ENCODE measurements at regions not wholly inside any gene's neighbourhood (a gene's known extent, or its start where the extent isn't known, plus 50 kb on each side); places are given as distances from the start of the nearest gene placed in this dataset.

GRCh38 chr15:53400986-53401385, 358.5 kb downstream of the WDR72 start:
- DNase-seq (ENCODE audit: low spot score): no peak

DNA sequence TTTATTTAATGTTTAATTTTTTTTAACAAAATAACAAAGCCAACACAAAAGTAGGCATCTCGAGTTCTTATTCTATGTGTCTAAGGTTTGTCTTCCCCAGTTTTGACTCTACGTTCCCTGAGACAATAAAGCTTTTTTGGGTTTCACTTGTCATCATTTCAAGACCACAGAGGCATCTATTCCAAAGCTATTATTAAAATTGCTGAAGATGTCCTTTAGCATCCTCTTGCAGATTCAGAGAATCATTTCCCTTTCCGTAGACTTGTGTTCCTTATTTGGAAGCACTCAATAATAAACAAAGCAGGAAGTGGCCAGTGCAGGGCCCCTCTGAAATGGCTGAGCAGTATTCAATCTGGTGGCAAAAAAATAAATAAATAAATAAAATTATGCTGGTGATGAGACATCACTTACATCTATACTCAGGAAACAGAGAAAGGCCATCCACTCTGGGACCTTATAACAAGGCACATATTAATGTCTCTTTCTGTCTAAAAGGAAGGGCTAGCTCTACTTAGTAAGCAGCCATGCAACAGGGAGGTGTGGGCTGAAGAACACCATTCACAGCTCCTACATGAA, 362.3 kb downstream of the WDR72 start:
- no peak for DNase-seq (ENCODE audit: low spot score)

GRCh38 chr15:53395871-53396270, 363.6 kb downstream of the WDR72 start:
- DNase-seq (ENCODE audit: low spot score): no peak

- DNase-seq (ENCODE audit: low spot score): no peak
Measured at GRCh38 chr15:53390549-53390948, 368.9 kb downstream of the WDR72 start.

GRCh38 chr15:53389271-53390037, 370.0 kb downstream of the WDR72 start:
- no peak for DNase-seq (ENCODE audit: low spot score)

GRCh38 chr15:53384417-53384816, 375.0 kb downstream of the WDR72 start:
- no peak for DNase-seq (ENCODE audit: low spot score)

DNA sequence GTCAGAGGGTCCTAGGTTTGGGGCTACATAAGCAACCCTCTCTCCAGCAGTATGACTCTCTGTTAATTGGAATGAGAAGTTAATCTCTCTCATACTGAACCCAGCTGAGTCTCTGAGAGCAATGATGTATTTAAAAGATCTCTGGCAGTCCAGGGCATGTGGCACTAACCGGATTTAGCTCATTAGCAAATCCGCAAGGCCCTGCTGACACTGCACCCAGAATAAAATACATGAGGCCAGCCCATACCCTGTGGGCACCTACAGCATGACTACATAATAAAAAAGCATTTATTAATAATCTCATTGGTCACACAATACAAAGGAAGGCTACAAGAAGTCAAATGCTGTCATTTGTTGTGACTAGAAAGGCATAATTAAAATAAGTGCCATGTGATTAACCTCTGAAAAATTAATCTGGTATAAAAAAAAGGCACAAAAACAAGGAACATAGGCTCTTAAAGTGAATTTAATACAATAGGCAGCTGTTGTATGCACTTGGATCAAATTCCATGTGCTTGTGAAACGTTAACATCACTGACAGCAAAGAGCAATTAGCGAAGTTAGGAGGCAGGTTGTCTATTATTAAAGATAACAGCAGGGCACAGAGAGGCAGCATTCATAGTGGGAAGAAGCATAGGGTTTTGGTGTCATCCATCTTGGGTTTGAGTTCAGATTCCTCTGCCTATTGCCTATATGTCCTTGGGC, 381.2 kb downstream of the WDR72 start:
- DNase-seq (ENCODE audit: low spot score): no peak

DNA sequence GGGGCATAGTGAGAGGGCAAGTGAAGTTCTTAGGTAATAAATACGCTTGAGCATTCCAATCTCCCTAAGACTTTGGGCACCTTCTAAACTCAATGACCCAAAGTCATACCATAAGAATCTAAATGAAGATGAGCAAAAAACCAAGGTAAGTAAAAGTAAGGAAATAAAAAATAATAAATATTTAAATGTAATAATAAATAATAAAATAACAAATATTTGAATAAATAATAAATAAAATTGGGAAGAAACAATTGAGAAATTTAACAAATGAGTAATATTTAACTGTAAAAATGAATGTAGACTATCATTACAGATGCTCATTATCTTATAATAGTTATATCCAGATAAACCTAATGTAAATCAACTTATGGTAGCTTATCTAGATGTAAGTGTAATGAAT, 391.7 kb downstream of the WDR72 start:
- DNase-seq (ENCODE audit: low spot score): no peak

DNA sequence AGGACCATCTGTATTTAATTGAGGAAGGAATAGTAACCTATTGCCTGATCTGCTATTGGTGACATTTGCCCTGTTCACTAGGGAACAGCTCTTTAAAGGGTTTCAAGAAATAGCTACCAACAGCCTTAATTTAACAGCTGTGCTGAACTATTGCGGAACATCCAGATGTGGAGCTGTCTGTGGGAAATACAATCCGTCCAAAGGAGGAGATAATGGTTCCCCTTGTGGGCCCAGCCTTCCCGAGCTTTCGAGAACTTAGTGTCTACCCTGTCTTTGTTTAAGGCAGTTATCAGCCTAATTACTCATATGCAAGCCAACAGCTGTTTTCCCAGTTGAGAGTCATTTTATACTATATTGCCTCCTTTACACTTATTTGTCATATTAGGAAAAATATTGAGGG, 398.6 kb downstream of the WDR72 start:
- no peak for DNase-seq (ENCODE audit: low spot score)

- no peak for DNase-seq (ENCODE audit: low spot score)
Measured at GRCh38 chr15:53359038-53359437, 400.4 kb downstream of the WDR72 start.

- DNase-seq (ENCODE audit: low spot score): no peak
Measured at GRCh38 chr15:53354874-53355273, 404.6 kb downstream of the WDR72 start.

GRCh38 chr15:53351373-53351772, 408.1 kb downstream of the WDR72 start:
- no peak for DNase-seq (ENCODE audit: low spot score)

GRCh38 chr15:53346583-53346982, 412.9 kb downstream of the WDR72 start:
- DNase-seq (ENCODE audit: low spot score): no peak

DNA sequence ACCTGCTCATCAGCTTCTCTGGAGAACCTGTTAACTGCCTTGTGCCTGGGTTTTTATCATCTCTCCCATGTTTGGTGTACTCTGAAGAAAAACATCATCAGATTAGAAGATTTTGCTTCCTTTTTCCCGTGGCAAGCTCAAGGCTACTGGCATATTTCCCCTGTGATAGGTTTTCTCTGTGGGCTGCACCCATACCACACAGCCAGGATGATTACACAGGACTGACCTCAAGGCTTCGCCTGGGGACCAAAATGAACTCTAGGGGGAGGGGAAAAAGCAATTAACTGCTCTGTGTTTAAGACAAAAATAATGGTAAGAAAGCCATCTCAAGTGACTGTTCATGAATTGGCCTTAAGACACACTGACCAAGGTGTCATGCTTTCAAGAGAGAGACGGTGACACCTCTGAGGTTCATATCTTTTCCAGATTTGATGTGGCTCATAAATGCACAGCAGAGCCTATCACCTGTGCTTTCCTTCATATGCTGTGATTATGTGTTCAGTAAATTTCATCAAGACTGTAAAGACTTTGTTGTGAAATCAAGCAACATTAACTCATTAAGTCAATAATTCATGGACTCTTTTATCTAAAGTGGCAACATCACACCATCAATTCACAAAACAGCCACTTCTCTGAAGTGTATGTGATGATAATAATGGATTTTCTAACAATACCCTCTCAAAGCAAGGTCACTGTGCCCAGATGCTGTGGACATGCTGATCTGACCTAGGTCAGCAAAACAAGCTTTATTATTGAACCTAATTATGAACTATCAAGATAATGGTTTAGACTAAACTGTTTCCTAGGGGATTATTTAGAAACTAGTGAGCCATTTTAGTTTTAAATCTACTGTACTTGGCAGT, 427.9 kb downstream of the WDR72 start:
- DNase-seq (ENCODE audit: low spot score): no peak

DNA sequence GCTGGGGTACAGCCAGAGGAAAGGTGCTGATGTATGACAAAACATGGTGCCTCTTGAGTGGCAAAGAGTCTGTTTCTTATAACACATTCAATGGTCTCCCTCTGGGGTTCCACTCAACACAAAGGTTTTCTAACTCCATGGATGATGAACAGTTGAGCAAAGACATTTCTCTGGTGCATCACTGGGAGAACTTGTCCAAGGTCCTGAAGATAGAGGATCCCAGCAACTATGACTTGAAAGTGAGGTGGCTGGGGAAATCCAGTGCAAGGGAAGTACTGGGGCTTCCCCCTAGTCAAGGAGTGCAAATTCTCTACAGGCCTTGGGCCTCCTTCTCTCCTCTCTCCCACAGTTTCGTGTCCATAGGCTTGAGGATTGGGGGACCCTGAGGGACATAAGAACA, 431.1 kb downstream of the WDR72 start:
- DNase-seq (ENCODE audit: low spot score): no peak

DNA sequence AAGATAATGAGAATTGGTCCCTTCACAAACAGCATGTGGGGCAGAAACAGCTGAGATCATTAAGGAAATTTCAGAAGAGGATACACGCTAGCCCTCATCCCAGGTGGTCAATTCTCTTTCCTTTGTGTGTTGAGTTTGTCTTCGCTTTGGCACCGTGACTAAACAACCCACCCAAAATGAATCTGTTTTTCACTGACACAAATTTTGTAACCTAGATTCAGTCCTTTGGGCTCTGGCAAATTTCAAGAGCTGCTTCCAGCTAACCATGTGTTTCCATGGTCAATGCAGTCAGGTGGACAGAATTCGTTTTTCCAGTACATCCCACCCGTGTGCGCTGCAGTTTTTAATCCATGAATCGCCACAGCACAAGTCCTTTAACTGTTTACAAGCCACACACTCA, 435.4 kb downstream of the WDR72 start:
- DNase-seq (ENCODE audit: low spot score): no peak

GRCh38 chr15:53323191-53323590, 436.3 kb downstream of the WDR72 start:
- no peak for DNase-seq (ENCODE audit: low spot score)

GRCh38 chr15:53320816-53321215, 438.6 kb downstream of the WDR72 start:
- no peak for DNase-seq (ENCODE audit: low spot score)

DNA sequence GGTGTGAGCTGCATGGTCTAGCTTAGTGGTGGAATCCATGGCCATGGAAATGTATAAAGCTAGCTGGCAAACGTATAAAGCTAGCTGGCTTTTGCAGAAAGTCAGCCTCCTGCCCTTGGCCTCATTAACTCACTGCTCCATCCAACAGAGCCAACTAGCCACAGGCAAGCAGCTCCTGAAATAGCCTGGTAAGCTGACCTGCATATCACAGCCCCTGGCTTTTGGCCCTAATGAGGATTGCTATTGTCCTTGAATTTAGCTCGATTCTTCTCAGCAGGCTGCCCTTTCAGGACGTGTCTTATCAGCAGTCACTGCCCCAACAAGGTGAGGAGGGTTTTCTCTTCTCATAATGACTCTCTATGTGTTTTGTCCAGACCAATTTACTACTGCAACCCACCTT, 446.8 kb downstream of the WDR72 start:
- DNase-seq (ENCODE audit: low spot score): no peak

DNA sequence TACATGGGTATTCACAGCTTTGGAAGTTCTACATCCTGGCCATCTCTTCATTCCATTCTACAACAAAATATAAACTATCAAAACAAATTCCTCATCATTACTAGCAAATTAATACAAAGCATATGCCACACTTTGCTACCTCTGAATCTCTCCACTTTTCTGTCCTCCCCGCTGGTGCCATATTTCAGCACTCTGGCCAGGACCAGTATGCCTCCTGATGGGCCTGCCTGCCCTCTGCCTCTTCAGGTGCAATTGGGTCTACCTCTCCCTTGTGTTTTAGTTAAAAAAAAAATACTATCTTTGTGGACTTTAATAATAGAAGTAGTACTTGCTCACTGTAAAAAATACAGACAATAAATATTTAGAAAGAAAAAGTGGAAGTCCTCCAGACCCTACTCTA, 448.8 kb downstream of the WDR72 start:
- DNase-seq (ENCODE audit: low spot score): no peak

GRCh38 chr15:53307952-53308624, 451.4 kb downstream of the WDR72 start:
- DNase-seq (ENCODE audit: low spot score): no peak

DNA sequence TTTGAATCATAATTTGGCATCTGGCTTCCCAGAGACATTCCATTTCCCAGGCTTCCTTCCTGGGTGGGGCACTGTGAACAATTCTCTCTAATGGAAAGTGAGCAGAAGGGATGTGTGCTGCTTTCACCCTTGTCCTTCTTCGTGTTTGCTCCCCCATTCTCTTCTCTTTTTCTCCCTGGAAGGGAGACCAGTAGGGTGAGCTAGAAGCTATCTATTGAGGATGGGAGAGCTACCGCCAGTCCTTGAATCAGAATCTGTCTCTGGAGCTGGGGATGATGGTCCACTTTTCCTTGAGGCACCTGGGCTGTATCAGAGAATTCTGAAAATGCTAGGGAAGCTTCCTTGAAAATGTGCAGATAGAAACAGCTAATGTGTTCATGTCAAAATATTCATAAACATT, 453.9 kb downstream of the WDR72 start:
- DNase-seq (ENCODE audit: low spot score): no peak

All from germinal center (tissue), 1 donor.